NB4 (cell line): ENCODE measurements at regions not wholly inside any gene's neighbourhood (a gene's known extent, or its start where the extent isn't known, plus 50 kb on each side); places are given as distances from the start of the nearest gene placed in this dataset.

Experiments used
- DNase-seq: peaks from one replicate; pipeline ENCODE4 v3.0.0; 2010; ENCODE audit warnings: low read depth
- H3K4me3 ChIP-seq: one replicate; pipeline ENCODE4 v1.5.1; 2011; ENCODE audit warnings: mild to moderate bottlenecking, low read depth, low read length, moderate library complexity
- MYC ChIP-seq: IDR thresholded peaks from 2 replicates; pipeline ENCODE4 v1.6.1; 2011; ENCODE audit warnings: low read depth, low read length
- POLR2A ChIP-seq: IDR thresholded peaks from 2 replicates; pipeline ENCODE4 v1.6.1; 2011; ENCODE audit warnings: mild to moderate bottlenecking; ENCODE audit not compliant: insufficient read length; ENCODE audit errors: extremely low read depth
- TF ChIP-seq, protein P1 (sequence below): IDR thresholded peaks from one replicate; pipeline ENCODE4 v1.5.1; 2012; ENCODE audit warnings: low read depth, low read length
- TF ChIP-seq, protein P2 (sequence below): IDR thresholded peaks from 2 replicates; pipeline ENCODE4 v1.6.1; 2011; ENCODE audit warnings: low read depth, low read length

DNA sequence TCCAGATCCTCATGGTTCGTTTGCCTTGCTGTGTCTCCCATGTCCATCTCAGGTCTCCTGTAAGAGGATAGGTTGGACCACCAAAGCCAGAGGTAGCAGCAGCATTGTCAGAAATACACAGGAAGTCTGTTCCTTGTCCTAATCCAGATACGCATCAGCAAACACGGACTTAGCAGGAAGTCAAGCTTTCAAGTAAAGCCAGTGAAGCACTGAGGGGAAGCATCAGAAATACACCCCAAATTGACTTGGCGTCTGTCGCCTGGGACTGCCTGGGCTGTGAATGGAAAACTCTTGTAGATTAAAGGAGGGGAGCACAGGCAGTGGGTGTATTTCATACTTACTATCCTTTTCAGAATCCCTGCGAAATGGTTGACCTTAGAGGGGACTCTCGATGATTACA, 171.3 kb downstream of the PSAT1 start:
- TF ChIP-seq MYC = no peak
- no peak overlapping the region for H3K4me3 ChIP-seq
- no peak for DNase-seq

DNA sequence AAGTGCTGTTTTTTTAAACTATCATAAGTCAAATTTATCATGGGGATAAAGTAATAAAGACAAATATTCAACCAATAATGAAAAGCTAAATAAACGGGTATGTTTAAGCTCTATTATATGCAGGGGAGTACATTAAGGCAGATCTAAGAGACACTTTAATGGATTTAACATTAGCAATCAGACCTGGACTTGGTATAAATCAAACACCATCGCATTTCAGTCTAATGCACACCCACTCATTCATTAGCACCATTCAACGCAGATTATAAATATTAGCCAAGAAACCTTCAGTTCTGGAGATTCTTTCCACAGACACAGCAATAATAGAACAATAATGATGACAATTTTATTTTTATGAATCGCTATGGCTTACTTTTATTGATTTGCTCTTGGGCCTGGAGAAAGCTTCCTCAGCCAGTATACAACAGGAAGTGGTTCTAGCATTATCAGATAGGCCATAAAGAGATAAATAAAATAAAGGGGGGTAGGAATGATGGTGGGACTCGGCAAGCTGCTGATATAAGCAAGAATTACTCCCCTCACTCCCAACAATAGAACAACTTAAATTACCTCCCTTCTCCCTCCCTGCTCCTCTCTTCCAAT, 172.2 kb downstream of the PSAT1 start:
- TF ChIP-seq, protein P1, sequence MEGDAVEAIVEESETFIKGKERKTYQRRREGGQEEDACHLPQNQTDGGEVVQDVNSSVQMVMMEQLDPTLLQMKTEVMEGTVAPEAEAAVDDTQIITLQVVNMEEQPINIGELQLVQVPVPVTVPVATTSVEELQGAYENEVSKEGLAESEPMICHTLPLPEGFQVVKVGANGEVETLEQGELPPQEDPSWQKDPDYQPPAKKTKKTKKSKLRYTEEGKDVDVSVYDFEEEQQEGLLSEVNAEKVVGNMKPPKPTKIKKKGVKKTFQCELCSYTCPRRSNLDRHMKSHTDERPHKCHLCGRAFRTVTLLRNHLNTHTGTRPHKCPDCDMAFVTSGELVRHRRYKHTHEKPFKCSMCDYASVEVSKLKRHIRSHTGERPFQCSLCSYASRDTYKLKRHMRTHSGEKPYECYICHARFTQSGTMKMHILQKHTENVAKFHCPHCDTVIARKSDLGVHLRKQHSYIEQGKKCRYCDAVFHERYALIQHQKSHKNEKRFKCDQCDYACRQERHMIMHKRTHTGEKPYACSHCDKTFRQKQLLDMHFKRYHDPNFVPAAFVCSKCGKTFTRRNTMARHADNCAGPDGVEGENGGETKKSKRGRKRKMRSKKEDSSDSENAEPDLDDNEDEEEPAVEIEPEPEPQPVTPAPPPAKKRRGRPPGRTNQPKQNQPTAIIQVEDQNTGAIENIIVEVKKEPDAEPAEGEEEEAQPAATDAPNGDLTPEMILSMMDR = no peak
- no peak overlapping the region for H3K4me3 ChIP-seq
- DNase-seq = no peak

DNA sequence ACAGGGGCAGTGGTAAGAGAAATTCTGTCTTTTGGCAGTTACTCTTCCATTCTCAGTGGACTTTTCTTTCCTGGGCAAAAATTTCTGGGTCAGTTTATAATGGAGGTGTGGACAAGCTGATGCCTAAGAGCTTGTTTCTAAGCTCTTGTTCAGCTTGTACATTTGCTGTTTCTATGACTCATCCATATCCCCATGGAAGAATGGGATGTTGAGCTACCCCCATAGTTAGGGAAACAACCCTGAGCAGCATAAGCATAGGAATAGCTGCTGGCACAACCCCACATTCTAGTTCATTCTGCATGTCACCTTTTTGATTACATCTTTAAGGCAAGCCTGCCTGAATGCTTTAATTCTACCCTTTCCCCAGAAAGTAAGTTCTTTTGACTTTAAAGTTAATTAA, 173.3 kb downstream of the PSAT1 start:
- no peak overlapping the region for H3K4me3 ChIP-seq
- DNase-seq = no peak
- no peak for TF ChIP-seq MYC
- TF ChIP-seq, protein P1 = no peak
- TF ChIP-seq, protein P2, sequence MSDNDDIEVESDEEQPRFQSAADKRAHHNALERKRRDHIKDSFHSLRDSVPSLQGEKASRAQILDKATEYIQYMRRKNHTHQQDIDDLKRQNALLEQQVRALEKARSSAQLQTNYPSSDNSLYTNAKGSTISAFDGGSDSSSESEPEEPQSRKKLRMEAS = no peak
- TF ChIP-seq POLR2A = no peak

DNA sequence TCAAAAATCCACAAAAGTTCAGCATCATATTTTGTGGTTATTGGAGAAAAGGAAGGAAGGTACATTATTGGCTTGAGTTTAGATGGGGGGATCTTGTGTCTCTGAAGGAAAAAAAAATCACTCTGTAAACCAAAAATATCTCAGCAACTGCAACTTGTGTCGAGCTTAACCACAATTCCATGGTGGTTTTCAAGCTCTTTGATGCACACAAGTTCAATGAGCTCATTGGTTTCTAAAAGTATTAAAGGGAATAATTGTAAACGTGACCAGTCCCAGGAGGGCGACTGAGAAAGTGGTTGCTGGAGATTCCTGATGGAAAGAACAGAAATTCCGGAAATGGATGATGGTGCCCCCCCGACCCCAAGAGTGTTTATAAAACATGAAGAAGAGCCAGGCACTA, 173.8 kb downstream of the PSAT1 start:
- H3K4me3 ChIP-seq = no peak overlapping the region
- no peak for TF ChIP-seq MYC
- TF ChIP-seq POLR2A = no peak
- TF ChIP-seq, protein P2 = no peak
- TF ChIP-seq, protein P1 = no peak
- no peak for DNase-seq

DNA sequence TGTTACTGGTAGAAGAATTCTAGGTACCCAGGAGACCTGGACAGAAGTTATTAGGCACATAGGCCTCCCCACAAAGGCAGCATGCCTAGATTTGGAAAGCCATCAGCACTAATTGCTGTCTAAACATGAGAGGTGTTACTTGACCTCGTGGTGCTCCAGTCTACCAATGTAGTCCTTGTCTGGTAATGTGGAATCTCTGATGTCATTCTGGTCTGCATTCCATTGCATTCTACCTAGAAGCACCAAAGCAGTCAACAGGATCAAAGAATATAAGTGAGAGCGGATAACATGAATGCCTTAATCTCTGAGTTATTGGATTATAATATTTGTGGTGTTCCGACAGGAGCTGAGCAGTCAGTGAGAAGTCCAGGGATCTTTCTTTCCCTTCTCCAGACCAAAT, 175.2 kb downstream of the PSAT1 start:
- TF ChIP-seq, protein P2 = no peak
- TF ChIP-seq, protein P1 = no peak
- TF ChIP-seq POLR2A = no peak
- no peak for TF ChIP-seq MYC
- no peak overlapping the region for H3K4me3 ChIP-seq
- DNase-seq = no peak

DNA sequence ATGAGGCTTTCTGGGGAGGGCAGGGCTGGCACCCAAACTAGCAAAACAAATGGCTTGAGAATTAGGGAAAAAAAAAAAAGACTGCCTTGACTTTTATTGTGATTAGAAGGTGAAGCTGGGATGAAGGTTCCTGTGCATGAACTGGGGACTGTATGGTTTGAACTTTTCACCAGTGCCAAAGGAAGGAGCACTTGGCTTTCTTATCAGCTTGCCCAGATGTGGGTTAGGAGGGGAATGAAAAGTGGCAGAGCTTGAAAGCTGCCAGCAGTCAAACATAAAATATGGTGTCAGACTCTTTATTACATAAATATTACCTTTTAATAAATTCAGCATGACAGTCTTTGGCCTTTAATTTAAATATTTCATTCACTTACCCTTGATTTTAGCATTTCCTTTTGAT, 182.5 kb downstream of the PSAT1 start:
- TF ChIP-seq, protein P1 = no peak
- TF ChIP-seq POLR2A (no peak), MYC (no peak)
- TF ChIP-seq, protein P2 = no peak
- no peak for DNase-seq

More for the DNA sequence above, 182.5 kb downstream of the PSAT1 start:
- H3K4me3 ChIP-seq = no peak overlapping the region
